PC-9 (cell line): ENCODE measurements at regions not wholly inside any gene's neighbourhood (a gene's known extent, or its start where the extent isn't known, plus 50 kb on each side); places are given as distances from the start of the nearest gene placed in this dataset.

Source experiments
- EZH2 ChIP-seq: fragments of 200-600 bp; sonication (generic); IDR thresholded peaks from 2 replicates; pipeline ENCODE4 v1.8.0; 2017; ENCODE audit warnings: antibody characterized with exemption, low read depth
- TF ChIP-seq, protein P1 (sequence below): fragments of 200-600 bp; sonication (generic); conservative IDR thresholded peaks from 2 replicates; pipeline ENCODE4 v1.6.1; 2017; ENCODE audit warnings: mixed run types, antibody characterized with exemption, mild to moderate bottlenecking, moderate library complexity

DNA sequence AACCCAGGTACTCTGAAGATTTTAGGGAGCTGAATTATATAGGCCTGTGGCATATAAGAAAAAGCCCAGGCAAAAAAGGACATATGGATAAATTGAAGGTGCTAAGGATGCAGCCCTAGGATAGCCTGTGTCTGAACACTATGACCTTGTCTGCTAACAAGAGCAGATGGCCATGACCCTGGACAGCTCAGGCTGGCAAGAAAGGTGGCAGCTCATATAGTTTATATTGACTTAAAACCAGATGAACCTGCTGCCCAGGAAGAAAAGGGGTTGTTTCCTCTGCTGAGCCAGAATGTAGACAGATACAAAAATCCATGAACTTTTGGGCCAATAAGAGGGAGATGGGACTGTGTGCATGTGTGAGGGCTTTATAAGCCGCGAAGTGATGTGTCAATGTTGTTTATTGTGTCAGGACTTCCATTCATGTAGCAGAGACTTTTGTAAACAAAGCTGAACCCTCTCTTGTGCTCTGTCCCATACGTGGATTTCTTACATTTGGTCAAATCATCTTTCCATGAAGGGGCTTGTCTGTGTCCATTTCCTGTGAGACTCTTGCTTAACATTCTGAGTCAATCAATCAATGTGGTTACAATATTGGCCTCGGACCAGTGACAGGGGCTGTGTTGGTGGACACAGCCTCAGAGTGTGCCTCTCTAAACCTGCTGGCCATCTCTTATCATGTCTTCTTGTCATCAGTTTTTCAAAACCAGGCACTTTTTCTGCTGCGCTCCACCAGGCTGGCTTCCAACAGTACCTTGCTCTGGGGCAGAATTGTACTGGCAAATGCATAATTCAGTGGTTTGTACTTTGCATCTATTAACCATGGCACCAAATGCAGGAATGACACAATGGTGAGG is 321.2 kb downstream of the WDR72 start:
- TF ChIP-seq, protein P1, sequence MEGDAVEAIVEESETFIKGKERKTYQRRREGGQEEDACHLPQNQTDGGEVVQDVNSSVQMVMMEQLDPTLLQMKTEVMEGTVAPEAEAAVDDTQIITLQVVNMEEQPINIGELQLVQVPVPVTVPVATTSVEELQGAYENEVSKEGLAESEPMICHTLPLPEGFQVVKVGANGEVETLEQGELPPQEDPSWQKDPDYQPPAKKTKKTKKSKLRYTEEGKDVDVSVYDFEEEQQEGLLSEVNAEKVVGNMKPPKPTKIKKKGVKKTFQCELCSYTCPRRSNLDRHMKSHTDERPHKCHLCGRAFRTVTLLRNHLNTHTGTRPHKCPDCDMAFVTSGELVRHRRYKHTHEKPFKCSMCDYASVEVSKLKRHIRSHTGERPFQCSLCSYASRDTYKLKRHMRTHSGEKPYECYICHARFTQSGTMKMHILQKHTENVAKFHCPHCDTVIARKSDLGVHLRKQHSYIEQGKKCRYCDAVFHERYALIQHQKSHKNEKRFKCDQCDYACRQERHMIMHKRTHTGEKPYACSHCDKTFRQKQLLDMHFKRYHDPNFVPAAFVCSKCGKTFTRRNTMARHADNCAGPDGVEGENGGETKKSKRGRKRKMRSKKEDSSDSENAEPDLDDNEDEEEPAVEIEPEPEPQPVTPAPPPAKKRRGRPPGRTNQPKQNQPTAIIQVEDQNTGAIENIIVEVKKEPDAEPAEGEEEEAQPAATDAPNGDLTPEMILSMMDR = no peak
- no peak for TF ChIP-seq EZH2
